ENCODE measurements at regions not wholly inside any gene's neighbourhood (a gene's known extent, or its start where the extent isn't known, plus 50 kb on each side); places are given as distances from the start of the nearest gene placed in this dataset.
A peak's percentile ranks its signal among the peaks of the same experiment; 100 is the strongest.

DNA sequence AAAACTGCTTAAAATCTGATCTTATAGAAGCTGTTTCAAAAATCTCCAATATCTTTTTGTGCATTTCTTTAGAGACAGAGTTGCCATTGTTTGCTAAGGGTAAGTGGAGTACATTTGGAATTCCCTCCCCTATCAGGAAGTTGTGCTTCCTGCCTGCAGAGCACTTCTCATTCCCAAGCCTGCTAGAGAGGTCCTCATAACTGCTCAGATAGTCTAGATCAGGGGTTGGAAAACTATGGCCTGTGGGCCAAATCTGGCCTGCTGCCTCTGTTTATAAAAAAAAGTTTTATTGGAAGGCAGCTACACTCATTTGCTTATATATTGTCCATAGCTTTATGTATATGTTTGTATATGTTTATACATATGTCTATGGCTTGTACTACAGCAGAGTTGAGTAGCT, 333.7 kb upstream of the PROK2 start:
- no peak for DNase-seq

DNA sequence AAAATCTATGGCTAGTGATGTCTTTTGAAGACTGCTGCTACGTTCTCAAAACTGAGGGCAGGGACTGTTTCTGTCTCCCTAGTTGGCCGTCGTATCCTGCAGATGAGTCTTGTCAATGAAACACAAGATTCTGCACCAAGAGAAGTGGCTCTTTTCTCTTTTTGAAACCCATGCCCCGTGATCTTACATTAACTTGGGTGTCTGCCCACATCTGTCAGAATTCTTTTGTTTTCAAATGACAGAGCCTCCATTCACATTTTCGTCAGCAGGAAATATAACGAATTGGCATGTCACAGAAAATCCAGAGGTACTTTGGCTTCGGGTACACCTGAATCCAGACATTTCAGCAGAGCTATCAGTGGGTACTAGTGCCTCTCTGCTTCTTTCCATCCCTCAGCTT, 331.3 kb upstream of the PROK2 start:
- no peak for DNase-seq

DNA sequence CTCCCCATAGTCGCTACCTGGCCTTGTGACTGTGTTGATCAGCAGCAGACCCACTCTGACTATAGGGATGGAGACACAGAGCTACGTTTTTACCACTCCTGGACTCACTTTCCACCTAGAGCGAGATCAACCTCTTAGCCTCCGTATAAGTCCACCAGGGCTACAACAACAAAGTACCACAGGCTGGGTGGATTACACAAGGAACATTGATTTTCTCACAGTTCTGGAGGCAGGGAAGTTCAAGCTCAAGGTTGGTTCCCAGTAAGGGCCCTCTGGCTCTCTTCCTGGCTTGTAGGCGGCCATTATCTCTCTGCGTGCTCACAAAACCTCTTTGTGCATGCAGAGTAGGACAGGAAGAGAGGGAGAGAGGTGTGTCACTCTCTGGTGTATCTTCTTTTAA, 330.4 kb upstream of the PROK2 start:
- DNase-seq, result no peak

DNA sequence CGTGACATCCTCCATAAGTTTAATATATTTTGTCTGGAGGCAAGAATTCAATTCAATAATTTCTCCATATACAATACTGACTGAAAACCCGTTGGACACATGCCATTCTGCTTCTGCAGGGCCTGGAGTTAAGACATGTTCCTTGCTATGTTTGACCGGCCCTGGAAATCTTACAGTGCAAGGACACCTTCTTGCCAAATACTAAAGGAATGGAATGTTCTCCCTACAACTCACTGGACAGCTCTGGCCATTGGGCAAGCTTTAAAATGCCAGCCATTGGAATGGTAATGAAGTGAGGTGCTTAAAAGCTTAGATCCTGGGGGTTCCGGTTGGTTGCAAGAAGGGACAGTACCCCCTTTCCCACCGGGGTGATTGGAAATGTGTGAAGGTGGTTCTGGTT, 329.8 kb upstream of the PROK2 start:
- DNase-seq, result no peak

DNA sequence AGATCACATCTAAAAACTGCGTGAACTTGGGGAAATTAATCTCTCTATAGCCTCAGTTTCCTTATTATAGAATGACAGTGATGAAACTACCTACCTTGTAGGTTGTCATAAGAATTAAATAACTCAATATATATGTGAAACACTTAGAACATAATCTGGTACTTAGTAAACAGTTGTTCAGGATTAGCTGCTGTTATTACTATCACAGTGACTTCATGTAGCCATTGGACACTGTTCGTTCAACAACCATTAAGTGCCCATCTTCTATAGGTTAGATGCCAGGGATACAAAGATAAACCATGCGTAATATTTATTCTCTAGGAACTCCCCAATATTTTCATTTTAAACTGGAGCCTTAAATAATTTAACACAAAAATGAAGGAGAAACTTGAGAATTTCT, 329.0 kb upstream of the PROK2 start:
- DNase-seq, result no peak

DNA sequence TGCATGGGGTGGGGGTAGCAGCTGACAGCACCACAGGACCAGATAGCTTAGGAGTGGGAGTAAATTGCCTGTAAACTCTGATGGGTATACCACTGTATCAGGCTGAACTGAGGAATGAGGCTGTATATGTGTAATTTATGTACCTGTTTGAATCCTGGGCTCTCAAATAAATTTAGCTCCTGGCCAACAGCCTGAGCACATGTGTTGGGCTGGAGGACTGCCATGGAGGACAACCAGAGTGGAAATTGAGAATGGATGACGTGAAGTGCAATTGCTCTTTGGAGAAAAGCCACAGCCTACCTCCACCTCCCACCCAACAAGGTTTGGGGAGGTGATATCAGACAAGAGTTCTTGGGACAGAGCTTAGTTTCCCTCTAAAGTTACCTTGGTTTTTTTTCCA, 328.6 kb upstream of the PROK2 start:
- no peak for DNase-seq

DNA sequence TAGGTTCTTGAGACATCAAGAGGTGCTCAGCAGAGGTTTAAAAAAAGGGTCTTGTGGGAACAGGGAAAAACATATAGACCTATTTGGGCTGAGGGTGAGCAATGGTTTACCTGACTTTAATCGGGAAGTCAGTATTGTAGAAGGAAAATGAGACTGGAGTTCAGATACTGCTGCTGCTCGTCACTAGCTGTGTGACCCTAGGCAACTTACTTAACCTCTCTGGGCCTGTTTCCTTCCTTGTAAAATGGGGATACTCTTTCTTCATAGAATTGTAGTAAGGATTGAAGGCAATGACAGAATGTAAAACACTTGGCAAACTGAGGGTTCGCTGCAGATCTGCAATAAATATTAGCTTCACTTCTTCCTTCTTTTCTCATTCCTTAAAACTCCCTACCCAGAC, 327.5 kb upstream of the PROK2 start:
- no peak for DNase-seq

DNA sequence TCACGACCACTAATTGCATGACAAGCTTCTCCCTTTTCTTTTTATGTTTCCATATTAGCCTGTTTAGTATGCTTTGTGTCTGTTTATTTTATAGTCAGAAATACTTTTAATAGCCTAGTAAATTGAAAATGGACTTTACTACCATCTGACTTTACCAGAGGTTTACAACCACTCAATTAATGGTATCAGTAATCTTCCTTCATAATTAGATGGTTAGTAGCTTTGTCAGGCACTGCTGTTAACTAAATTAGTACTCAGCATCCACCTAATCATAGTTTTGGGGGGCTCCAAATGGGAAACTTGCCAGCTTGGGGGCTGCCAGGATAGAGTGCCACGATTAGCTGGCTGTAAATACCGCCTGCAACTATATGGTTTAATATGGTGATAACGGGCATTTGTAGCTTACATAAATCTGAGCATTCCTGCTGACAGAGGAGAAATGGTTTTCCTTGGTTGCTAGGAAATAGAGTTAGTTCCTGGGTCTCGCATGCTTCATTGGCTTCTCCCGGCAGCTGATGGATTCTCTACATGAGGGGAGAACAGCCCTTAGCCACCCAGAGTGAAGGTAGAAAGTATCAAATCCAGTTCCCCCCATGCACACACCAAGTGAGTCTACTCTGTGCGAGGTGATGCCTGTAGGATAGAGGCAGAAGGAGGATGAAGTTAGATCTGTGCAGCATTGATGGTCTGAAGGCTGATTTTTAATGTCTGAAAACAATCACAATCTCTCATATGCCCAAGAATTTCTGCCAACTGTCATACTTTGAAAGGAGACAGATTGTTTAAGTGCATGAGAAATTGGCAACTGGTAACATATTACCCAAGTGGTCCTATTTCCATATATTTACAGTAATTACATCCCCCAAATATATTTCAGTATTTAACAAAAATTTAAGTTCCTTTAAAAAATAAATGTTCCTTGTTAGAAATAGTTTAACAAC, 326.6 kb upstream of the PROK2 start:
- DNase-seq, result no peak

DNA sequence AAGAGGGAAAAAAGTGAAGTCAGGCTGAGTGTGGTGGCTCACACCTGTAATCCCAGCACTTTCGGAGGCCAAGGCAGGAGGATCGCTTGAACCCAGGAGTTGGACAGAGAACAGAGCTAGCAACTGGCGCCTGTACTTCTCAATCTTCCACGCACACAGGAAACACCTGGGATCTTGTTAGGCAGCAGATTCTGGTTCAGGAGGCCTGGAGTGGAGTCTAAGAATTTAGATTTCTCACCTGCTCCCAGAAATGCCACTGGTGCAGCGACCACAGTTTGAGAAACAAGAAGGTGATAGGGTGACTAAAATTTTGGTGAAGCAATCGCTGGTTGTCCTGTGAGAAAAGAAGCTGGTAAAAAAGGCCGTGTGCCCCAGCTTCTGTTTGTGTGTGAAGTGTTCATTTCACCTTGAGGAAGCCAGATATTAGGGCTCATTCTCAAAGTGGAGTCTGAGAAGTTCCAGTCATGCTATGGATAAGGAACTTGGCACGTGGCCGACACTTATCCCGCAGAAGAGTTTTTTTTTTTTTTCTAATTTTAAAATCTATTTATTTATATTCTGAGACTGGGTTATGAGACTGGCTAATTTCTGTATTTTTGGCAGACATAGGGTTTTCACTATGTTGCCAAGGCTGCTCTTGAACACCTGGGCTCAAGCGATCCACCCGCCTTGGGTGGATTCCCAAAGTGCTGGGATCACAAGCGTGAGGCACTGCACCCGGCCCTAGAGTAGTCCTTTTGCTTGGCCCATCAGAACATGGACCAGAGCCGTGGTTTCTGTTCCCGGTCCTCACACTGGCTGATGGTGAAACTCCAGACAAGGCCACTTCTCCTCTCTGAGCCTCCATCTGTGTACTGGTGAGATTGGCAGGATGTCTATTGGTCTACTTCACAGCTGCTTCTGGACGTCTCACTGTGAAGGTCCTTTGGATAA, 324.6 kb upstream of the PROK2 start:
- no peak for DNase-seq

DNA sequence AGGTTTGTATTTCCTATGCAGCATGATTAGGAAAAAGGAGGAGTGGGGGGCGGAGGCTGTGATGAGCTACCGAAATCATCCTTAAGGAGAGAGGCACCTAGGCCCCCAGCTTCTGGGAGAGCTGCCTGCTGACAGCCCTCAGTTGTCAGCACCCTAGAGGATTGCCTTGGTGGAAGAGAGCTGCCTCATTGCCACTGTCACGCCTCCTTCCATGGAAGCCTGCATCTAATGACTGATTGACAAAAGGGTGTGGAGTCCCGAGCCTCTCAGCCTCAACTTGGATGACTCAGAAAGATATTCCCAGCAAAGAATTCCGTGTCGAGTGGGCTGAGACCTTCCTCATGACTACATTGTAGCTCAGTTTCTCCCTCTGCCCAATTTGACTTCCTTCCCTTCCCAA, 320.4 kb upstream of the PROK2 start:
- DNase-seq, result no peak

DNA sequence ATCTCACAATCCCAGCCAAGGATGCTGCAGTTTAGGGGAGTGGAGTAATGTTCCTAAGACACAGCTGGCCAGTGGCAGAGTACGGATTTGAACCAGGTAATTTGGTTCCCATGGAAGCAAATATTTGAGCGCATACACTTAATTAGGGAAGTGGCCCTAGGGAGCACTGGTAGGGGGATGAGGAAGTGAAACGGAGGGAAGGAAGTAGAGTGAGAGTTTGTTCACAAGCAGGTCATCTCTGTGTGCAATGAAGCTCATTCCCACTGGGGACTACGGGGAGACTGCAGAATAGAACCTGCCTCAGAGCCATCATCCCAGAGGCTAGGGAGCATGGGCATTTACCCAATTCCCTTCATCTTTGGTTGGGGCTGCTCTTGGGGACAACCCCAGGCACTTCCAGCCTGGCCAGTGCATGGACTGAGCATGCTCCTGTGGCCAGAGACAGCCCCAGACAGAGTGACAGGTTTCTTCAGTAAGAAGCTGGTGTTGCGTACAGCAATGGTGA, 317.2 kb upstream of the PROK2 start:
- DNase-seq, result no peak

DNA sequence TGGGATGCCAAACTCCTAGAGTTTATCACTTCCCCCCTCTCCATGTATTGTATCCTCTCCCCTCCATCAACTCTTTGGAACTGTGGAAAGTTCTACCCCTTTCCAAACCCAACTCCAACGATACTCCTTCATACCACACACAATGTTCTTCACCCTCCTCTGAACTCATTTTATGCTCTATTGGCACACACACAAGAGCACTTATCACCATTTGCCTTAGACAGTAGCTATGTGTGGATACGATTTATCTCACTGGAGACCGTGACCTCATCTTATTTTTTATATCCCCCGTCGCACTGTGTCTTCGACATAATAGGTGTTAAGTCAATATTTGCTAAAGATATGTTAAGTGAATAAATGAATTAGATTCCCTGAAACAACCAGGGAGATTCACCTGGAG, 316.5 kb upstream of the PROK2 start:
- no peak for DNase-seq

DNA sequence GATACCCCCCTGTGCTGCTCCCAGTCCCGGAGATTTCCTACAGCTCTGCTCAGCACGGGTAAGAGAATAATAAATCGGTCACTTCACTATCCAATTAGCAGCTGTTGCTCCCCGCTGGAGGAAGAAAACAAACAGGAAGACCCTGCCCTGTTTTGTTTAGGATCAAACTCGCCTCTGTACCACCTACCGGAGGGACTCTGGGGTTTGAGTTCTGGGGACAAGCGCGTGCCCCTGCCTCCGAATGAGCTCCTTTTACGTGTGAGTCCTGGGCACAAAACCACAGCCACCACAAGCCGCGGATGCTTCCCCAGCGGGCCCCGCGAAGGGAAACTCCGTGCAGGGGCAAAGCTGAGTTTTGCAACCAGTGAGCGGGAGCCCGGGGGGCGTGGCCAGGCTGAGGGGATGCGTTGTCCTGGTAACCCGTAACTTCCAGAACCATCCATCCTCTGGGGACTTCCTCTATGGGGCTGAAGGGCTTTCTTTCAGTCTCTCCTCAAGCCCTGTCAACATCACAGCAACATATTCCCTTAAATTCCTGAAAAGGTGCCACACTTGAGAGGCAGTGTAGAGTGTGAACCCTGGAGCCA, 315.7 kb upstream of the PROK2 start:
- peak; percentile 78 for DNase-seq

DNA sequence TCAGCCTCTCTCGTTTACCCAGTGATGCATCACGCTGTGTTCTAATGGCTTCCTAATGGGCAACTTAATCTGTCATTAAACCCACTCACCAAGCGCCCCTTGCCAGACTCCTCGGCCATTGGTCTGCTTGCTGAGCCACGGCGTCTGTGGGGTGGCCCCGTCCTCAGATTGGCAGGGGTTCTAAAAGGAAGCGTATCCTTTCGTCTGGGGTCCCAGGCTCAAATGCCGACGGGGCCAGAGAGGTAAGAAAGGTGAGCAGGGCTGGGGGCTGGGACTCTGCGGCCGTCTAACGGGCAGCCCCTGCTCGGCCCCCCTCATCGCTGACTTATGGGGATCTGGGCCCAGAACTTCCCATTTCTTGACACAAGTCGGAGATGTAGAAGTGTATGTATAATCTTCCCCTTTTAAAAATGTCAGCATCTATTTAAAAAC, 315.1 kb upstream of the PROK2 start:
- DNase-seq, result no peak

DNA sequence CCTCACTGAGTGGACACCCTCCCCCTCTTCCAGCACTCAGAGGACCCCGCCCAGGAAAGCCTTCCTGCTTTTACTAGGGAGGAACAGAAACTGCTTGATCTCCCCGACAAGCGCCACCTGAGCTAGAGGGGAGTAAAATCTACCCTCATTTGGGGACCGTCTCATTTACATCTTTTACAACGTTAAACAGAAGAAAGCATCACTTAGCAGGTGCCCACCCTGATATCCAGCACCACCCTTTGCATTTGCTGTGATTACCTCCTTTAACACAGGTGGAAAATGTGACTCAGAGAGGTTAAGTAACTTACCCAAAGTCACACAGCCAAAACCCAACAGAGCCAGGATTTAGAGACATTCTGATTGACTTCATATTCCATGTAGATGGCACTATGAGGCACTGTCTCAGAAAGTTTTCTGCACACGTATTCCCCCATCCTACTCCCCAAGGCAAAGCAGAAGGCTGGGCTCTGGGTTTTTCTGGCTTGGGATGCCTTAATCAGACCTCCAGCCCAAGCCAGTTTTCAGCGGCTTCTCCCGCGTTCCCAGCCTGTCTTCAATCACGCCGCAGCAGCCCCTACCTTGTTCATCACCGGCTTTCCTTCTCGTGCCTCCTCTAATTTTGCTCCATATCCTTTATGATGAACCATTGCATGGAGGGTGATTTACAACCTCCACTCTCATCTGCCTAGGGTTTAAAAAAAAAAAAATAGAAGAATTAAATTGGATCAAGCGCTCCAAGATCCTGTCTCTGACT, 314.6 kb upstream of the PROK2 start:
- DNase-seq, result no peak

DNA sequence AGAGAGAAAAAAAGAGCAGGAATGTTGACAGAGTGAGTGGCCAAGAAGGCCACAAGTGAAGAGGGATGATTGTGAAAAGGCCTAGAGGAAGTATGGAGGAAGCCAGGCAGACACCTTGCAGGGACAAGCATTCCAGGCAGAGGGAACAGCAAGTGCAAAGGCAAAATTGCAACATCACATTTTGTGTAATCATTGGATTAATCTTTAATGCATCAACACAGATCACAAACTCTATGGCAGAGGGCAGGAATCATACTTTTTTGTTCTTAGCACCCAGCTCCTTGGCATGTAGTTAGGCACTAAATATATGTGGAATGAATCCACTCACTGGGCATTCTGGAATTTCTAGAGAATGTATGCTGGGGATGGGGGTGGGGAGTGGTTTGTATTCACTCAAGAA, 312.1 kb upstream of the PROK2 start:
- DNase-seq, result no peak

DNA sequence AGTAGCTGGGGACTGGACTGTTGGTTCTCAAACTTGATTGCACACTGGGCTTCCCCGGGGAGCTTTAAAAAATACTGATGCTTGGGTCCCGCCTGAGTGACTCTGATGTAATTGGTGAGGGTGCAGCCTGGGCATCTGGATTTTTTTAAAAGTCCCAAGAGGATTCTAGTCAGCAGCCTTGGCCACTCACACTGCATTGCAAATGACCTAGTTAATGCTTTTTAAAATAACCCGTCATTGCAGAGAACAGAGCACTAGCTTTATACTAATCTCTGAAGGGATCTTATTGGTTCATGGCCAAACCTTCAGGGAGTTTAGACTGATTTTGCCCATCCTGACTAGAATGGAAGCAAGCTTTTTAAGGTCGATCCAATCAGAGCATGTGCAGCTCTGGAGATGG, 310.6 kb upstream of the PROK2 start:
- DNase-seq, result no peak

DNA sequence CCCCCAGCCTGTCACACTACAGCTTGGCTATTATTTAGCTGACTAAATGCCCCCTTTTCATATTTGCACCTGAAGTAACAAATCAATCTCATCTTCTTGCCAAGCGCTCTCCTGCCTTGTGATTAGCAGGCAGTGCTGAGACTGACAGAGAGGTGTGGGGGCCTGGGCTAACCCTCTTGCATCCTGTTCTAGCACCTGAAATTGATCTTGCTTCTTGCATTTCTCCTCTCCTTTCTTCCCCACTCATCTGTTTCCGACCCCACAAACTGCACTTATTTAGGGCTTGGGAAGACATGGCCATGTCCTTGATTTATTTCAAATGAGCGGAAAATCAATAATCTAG, 309.0 kb upstream of the PROK2 start:
- no peak for DNase-seq

DNA sequence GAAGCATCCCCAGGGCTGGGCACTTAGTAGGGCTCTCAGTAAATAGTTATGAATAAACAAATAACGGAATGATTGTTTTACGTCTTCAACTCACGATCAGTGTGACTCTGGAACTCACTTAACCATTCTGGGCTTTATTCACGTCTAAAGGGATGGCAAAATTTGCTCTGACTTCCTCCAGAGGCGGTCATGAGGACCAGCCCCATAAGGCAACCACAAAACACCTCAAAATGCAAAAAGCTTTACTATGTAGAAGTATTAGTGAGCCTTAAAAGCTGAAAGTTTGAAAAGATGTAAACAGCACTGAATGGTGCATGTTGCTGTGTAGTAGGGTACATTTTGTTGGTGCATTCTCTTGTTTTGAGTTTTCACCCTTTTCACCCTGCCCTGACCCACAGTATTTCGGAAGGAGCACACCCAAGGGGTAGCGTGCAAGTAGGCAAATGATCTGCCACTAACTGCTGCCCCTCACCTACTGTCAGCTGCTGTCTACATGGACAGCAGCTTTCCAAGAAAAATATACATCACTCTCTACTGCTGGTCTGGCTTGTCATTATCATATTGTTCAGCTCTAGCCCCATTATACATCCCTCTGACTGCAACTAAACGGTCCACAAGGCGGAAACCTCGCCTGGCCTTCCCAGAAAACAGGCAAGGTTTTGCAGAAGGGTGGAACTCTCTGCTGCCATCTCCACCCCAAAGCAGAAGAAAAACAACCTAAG, 308.5 kb upstream of the PROK2 start:
- no peak for DNase-seq

DNA sequence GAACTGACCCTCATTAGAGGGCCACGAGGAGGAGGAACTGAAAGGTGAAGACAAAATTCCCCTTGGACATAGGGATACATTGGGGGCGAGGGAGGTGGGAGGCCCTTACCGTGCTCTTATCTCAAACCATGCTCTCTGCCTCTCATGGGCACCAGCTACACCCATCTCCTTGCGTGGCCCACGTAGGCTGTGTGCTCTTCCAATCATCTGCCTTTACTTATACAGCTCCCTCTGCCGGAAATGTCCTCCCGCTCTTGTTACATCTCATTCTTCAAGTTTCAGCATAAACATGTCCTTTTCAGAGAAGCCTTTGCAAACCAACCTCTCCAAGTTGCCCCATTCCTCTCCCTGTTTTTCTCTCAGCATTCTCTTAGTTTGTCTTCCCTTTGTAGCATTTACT, 307.8 kb upstream of the PROK2 start:
- no peak for DNase-seq

DNA sequence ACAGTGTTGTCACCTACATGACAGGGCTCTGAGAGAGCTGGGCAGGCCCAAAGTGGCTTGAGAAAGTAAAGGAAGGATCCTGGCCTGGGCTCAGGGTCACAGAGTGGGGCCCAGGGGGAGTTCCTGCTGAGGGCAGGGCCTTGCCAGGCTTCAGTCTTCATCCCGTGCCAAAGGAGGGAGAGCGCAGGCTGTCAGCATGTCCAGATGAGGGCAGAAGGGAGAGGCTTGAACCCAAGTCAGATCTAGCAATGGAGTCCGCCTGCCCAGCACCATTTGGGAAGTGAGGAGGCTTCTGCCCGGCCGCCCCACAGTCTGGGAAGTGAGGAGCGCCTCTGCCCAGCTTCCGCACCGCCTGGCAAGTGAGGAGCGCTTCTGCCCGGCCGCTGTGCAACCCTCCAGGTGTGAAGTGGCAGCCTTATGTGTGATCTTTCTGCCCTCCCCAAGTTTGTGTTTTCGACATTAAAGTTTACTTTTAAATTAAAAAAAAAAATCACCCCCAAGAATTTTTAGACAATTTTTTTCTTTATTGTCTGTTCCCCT, 303.6 kb upstream of the PROK2 start:
- DNase-seq, result no peak

DNA sequence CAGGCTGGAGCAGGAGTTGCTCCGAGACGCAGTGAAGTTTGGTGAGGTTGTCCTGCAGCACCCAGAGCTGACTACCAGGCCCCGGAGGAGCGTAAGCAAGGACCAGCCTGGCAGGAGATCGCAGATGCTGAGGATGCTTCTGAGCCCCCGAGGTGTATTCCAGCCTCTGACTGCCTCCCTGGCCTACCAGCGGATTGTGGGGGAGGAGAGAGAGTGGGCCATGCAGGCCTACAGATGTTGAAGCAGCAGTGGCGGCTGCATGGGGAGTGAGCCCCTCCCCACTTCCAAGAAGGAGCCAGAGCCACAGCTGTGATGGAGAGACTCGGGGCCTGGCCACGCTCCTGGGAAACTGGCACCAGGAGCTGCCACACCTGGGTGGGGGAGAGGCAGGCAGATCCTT, 302.5 kb upstream of the PROK2 start:
- DNase-seq, result no peak

Measured in activated CD4-positive, alpha-beta T cell treated with anti-CD3 and anti-CD28 coated beads, Interleukin-2, amount 50 U/mL, for 1 hour (primary cell).